PFSK-1 (cell line): ENCODE measurements at regions not wholly inside any gene's neighbourhood (a gene's known extent, or its start where the extent isn't known, plus 50 kb on each side); places are given as distances from the start of the nearest gene placed in this dataset.

Source experiments
- FOXP2 ChIP-seq: optimal IDR thresholded peaks from 2 replicates; pipeline ENCODE3; 2011; ENCODE audit warnings: borderline replicate concordance, control low read depth, inconsistent platforms; ENCODE audit not compliant: insufficient read depth; ENCODE audit errors: extremely low read length, extremely low read depth
- POLR2AphosphoS5 ChIP-seq: IDR thresholded peaks from 2 replicates; pipeline ENCODE4 v1.6.1; 2012; ENCODE audit warnings: low read depth, mild to moderate bottlenecking, control low read depth, low read length, moderate library complexity
- REST ChIP-seq, 2 experiments: IDR thresholded peaks; 2 replicates each; pipeline versions ENCODE4 v1.6.1 to v1.8.0; 2011 to 2012; ENCODE audit warnings: low read depth in 2 of 2, low read length in 2 of 2, control low read depth in 1 of 2, inconsistent platforms in 1 of 2, mild to moderate bottlenecking in 1 of 2, moderate library complexity in 1 of 2; ENCODE audit not compliant: insufficient read depth in 1 of 2
- SIN3A ChIP-seq: IDR thresholded peaks from 2 replicates; pipeline ENCODE4 v1.6.1; 2012; ENCODE audit warnings: mild to moderate bottlenecking, low read length, moderate library complexity, borderline replicate concordance; ENCODE audit not compliant: insufficient read depth
- TAF1 ChIP-seq: IDR thresholded peaks from 2 replicates; pipeline ENCODE4 v1.6.1; 2012; ENCODE audit warnings: low read length, control low read depth, borderline replicate concordance; ENCODE audit not compliant: insufficient read depth

DNA sequence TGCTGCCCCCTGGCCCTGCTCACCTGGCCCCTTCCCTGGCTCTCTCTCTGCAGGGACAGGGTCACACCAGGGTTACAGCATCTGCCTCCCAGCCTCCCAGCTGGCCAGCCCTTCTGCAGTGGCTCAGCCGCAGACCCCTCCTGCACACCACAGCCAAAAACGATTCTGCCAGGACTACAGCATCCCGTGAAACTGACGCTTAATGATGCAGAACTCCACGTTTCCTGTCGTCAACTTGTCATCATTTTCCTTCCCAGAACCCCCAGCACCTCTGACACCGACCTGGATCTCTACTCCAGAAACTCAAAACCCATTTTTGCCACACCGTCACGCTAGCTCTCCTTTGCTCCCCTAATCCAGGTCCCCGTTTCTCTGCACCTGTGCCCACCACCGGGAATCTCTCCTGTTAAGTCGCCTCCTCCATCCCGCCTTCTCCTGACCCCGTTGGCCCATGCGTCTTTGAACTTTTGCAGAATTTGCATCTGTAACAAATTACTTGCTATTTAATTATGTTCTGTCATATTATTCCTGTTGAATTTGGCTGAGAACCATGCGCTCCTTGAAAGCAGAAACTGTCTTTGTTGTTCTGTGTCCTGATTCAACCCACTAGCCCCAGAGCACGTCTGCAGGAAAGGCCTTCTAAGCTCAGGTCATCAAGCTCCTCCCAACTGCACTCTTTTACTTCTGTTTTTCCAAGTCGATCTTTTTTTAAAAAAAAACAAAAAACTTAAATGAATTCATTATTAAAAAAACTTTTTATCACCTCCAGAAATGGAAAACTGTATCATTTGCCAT is 173.2 kb upstream of the COPS8 start:
- TF ChIP-seq REST (IDR thresholded peaks at IDR 0.05; ENCODE audit: insufficient read depth in 1 of 2, low read depth in 2 of 2, low read length in 2 of 2) = no peak
- no peak for TF ChIP-seq SIN3A
- no peak for TF ChIP-seq POLR2AphosphoS5
- TF ChIP-seq TAF1 = no peak
- TF ChIP-seq FOXP2 = no peak
